GM20000 (cell line): ENCODE measurements at regions not wholly inside any gene's neighbourhood (a gene's known extent, or its start where the extent isn't known, plus 50 kb on each side); places are given as distances from the start of the nearest gene placed in this dataset.
A peak's percentile ranks its signal among the peaks of the same experiment; 100 is the strongest.

Source experiments
- DNase-seq: peaks from one replicate; pipeline ENCODE4 v3.0.0; 2012; ENCODE audit warnings: low spot score
- CTCF ChIP-seq: IDR thresholded peaks from 2 replicates; pipeline ENCODE4 v1.5.1; 2012; ENCODE audit warnings: mild to moderate bottlenecking, control low read depth; ENCODE audit errors: extremely low read depth, missing control alignments

- DNase-seq, result no peak
- TF ChIP-seq CTCF, result no peak
These were observed 97.8 kb downstream of the ZNF674 start for GRCh38 chrX:46447384-46447783.

- no peak for TF ChIP-seq CTCF
- DNase-seq, result peak; percentile 84
These were observed 98.4 kb downstream of the ZNF674 start for GRCh38 chrX:46446727-46447378.

DNA sequence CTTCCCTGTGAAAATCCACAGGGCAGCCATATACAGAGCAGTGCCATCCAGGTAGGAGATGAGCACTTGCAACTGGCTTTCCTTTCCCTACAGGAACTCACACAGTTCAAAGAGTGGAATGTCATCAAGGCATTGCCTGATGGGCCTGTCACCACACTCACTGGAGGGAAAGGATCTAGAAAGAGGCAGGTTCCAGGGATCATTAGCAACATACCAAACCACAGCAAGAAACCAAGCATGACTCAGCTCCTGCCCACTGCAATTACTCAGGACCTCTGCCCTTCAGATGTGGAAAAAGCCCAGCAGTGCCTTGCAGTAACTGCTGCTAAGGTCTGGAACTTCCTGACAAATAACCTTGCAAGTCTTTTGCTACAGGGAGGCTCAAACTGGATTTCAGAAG, 101.2 kb downstream of the ZNF674 start:
- no peak for TF ChIP-seq CTCF
- no peak for DNase-seq

DNA sequence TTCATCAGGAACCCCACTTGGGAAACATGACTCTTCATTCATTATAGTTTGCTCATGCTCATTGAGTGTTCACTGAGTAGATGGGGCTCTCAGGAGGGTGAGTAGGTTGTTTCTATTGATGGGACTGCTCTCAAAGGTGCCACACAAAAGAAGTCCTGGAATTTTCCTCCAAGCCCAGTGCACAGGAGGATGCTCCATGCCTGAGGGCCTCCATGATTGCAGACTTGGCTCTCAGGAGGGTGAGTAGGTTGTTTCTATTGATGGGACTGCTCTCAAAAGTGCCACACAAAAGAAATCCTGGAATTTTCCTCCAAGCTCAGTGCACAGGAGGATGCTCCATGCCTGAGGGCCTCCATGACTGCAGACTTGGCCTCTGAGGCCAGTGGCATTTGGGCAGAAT, 108.5 kb downstream of the ZNF674 start:
- no peak for DNase-seq
- TF ChIP-seq CTCF, result no peak

- no peak for DNase-seq
- TF ChIP-seq CTCF, result no peak
These were observed 111.3 kb downstream of the ZNF674 start for GRCh38 chrX:46433892-46434291.

DNA sequence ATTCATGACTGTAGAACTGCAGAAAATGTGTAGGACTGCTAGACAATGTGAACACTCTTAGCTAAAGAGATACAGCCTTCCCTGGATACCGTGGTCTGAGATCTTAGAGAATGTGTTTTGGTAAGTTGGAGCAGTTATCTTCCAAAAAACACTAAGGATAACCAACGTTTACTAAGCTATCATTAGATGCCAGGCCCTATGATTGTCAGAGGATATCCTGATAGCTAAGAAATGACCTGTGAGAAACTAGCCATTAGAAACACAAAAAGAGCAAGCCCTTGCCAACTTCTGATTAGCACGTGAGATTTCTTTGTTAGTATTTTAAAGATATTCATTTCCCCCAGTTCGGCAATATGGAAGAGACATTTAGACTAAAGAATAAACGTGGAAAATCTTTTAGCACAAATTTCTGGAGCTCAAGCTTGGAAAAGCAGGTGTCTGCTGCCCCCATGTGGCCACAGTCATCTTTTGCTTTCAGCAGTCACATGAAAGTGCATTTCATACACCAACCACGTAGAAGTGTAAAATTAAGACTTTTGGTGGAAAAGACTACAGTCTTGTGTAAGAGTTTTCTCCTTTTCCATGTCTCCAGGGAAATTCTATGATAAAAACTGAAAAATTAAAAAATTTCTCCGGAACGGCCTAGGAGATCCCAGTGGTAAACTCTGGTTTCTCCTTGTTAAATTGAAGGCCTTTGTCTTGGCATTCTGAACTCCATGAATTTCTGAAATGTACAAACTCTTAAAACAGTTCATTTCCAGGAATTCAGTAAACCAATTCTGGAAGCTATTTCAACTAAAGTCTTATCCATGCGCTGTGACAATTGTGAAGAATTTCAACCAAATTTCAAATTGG, 136.4 kb downstream of the ZNF674 start:
- DNase-seq, result peak; percentile 50
- TF ChIP-seq CTCF, result peak; percentile 49

DNA sequence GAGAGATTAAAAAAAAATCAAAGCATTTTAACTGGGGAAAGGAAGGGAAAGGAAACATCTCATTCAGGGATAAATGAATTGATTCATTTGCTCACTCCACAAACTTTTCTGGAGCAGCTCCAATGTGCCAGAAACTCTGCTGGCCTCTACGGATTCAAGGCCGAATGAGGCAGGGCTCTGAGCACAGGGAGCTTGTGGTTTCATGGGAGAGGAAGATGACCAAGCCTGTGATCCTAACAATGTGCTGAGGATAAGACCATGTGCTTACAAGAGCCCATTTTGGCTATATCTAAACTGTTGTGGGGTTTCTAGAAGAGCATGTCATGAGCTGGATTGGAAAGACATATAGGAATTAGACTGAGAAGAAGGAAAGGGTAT, 137.5 kb downstream of the ZNF674 start:
- TF ChIP-seq CTCF, result no peak
- DNase-seq, result no peak
